ENCODE measurements at regions not wholly inside any gene's neighbourhood (a gene's known extent, or its start where the extent isn't known, plus 50 kb on each side); places are given as distances from the start of the nearest gene placed in this dataset.

- Histone ChIP-seq H3K27ac (ENCODE audit: insufficient read length, low read depth, low read length) (no peak overlapping the region), H3K79me1 (ENCODE audit: insufficient read depth, low read depth, low read length, poor library complexity, severe bottlenecking) (no peaks in the 10 kb centered on the region), H2BK15ac (ENCODE audit: low read depth, low read length) (no peak overlapping the region), H2AFZ (ENCODE audit: low read length) (no peak overlapping the region), H3K23me2 (ENCODE audit: insufficient read length, low read depth, low read length, poor library complexity, severe bottlenecking) (no peaks in the 10 kb centered on the region), H2AK5ac (ENCODE audit: insufficient read length, low read length) (no peak overlapping the region), H2BK12ac (ENCODE audit: insufficient read length, low read depth, low read length) (no peak overlapping the region), H3K4me2 (ENCODE audit: insufficient read depth, insufficient read length, low read length) (no peak overlapping the region), H3T11ph (ENCODE audit: low read length) (no peak overlapping the region), H3K27me3 (ENCODE audit: insufficient read depth, low read length) (no peaks in the 10 kb centered on the region), H2BK20ac (ENCODE audit: low read depth, low read length, poor library complexity, severe bottlenecking) (no peak overlapping the region), H3K14ac (ENCODE audit: insufficient read depth, low read length) (no peak overlapping the region), H3K56ac (ENCODE audit: insufficient read length, low read depth, low read length) (no peak overlapping the region), H3K4ac (ENCODE audit: low read depth, low read length) (no peak overlapping the region), H2BK120ac (ENCODE audit: low read depth, low read length, poor library complexity, severe bottlenecking) (no peak overlapping the region), H3K4me1 (ENCODE audit: insufficient read depth, low read length) (no peaks in the 10 kb centered on the region), H4K8ac (replicated peaks; ENCODE audit: insufficient read length, low read depth, low read length) (no peak overlapping the region), H2BK5ac (ENCODE audit: insufficient read length, low read length) (no peak overlapping the region), H3K79me2 (ENCODE audit: insufficient read depth, low read length) (no peaks in the 10 kb centered on the region), H4K5ac (ENCODE audit: insufficient read length, low read depth, low read length) (no peak overlapping the region), H3K9ac (ENCODE audit: extremely low read depth, insufficient read length, low read length) (no peak overlapping the region), H3K23ac (ENCODE audit: insufficient read length, low read depth, low read length) (no peak overlapping the region), H3K18ac (ENCODE audit: insufficient read length, low read depth, low read length) (no peak overlapping the region), H4K20me1 (ENCODE audit: control insufficient read depth, insufficient read depth, insufficient read length) (no peaks in the 10 kb centered on the region), H3K9me3 (ENCODE audit: control insufficient read depth, low read depth, low read length) (no peaks in the 10 kb centered on the region), H4K91ac (ENCODE audit: insufficient read length, low read depth, low read length) (no peak overlapping the region)
- Mint-ChIP-seq H3K4me1 (peaks cover 10 to 15% of the 10 kb centered on the region in 2 experiments), H3K4me3 (no peak overlapping the region), H3K9me3 (peaks cover 0 to 3% of the 10 kb centered on the region in 2 experiments; a peak in 2 of 5 replicates), H3K36me3 (ENCODE audit: insufficient read depth in 1 of 3, low read depth in 3 of 3) (peaks cover 0 to 3% (median 0%) of the 10 kb centered on the region in 3 experiments; a peak in 1 of 7 replicates), H3K27ac (no peak overlapping the region), H3K27me3 (ENCODE audit: low read depth) (no peaks in the 10 kb centered on the region)
- no peak for DNase-seq
- WGBS (ENCODE audit: extremely low coverage, insufficient read length, low lambda C conversion rate): no CpG with 5 or more reads among the region's 3 CpGs
- no peak for TF ChIP-seq CTCF (conservative IDR thresholded peaks at IDR 0.05)
Observed at GRCh38 chr7:122225874-122226273, 78.7 kb downstream of the FEZF1 start.

Data from H9 (cell line).